OCI-LY7 (cell line): ENCODE measurements at regions not wholly inside any gene's neighbourhood (a gene's known extent, or its start where the extent isn't known, plus 50 kb on each side); places are given as distances from the start of the nearest gene placed in this dataset.
A peak's percentile ranks its signal among the peaks of the same experiment; 100 is the strongest.

Experiments
- BruUV-seq: library from RNA; stranded (reverse); fragments of 400-500 nt; replicated peaks from 2 replicates; lab custom pipeline; 2021; lab: Mats Ljungman, UMichigan
- CTCF ChIA-PET: fragments of 300-600 bp; sonication (Branson Sonifier 250); formaldehyde crosslinking; loops from one replicate; lab custom pipeline; 2022; ENCODE audit warnings: antibody characterized with exemption; ENCODE audit not compliant: unreplicated experiment; lab: Charles Lee
- POLR2A ChIA-PET: fragments of 300-600 bp; sonication (Branson Sonifier 250); formaldehyde crosslinking; loops from one replicate; lab custom pipeline; 2022; ENCODE audit warnings: antibody characterized with exemption; lab: Charles Lee
- DNase-seq: peaks from one replicate; pipeline ENCODE4 v3.0.0-alpha.2; 2015; ENCODE audit warnings: low spot score
- H2AFZ ChIP-seq: fragments of 200-600 bp; sonication (generic), shearing (Covaris generic); 2 replicates; pipeline ENCODE4 v1.6.1; 2014; ENCODE audit warnings: mild to moderate bottlenecking, antibody characterized with exemption, low read length, moderate library complexity
- H3K27ac ChIP-seq: fragments of 200-600 bp; sonication (generic); 2 replicates; pipeline ENCODE4 v1.5.1; 2014; ENCODE audit warnings: mixed run types, low read depth, mild to moderate bottlenecking, moderate library complexity, low read length, inconsistent platforms; ENCODE audit not compliant: poor library complexity, severe bottlenecking
- H3K36me3 ChIP-seq: fragments of 200-600 bp; sonication (generic); 2 replicates; pipeline ENCODE4 v1.6.1; 2014; ENCODE audit warnings: mild to moderate bottlenecking, antibody characterized with exemption, low read length, moderate library complexity, mixed read lengths; ENCODE audit not compliant: insufficient read depth
- H3K4me1 ChIP-seq: fragments of 200-600 bp; sonication (generic); 2 replicates; pipeline ENCODE4 v1.5.1; 2014; ENCODE audit warnings: mild to moderate bottlenecking, low read length; ENCODE audit not compliant: insufficient read depth, poor library complexity, severe bottlenecking
- H3K4me2 ChIP-seq: fragments of 200-600 bp; sonication (generic); 2 replicates; pipeline ENCODE4 v1.6.1; 2014; ENCODE audit warnings: mild to moderate bottlenecking, low read length
- H3K4me3 ChIP-seq: fragments of 200-600 bp; sonication (generic); 2 replicates; pipeline ENCODE4 v1.5.1; 2014; ENCODE audit warnings: mild to moderate bottlenecking, low read depth, low read length; ENCODE audit not compliant: poor library complexity, severe bottlenecking
- H3K79me2 ChIP-seq: fragments of 200-600 bp; sonication (generic); 2 replicates; pipeline ENCODE4 v1.6.1; 2016; ENCODE audit warnings: low read depth, mild to moderate bottlenecking, low read length, moderate library complexity, mixed read lengths; ENCODE audit not compliant: insufficient read depth
- H3K9me2 ChIP-seq: fragments of 200-600 bp; sonication (generic); 2 replicates; pipeline ENCODE4 v1.6.1; 2016; ENCODE audit warnings: mild to moderate bottlenecking, low read length, mixed read lengths; ENCODE audit not compliant: insufficient read depth
- H3K9me3 ChIP-seq: fragments of 200-600 bp; sonication (generic); 2 replicates; pipeline ENCODE4 v1.6.1; 2014; ENCODE audit warnings: mild to moderate bottlenecking, mixed run types, low read length, mixed read lengths
- H4K20me1 ChIP-seq: fragments of 200-600 bp; sonication (generic); 2 replicates; pipeline ENCODE4 v1.6.1; 2014; ENCODE audit warnings: mild to moderate bottlenecking, antibody characterized with exemption, low read length, moderate library complexity, mixed read lengths; ENCODE audit not compliant: insufficient read depth
- CTCF ChIP-seq: fragments of 200-600 bp; sonication (generic); conservative IDR thresholded peaks from 2 replicates; pipeline ENCODE4 v1.5.1; 2014; ENCODE audit warnings: mild to moderate bottlenecking, antibody characterized with exemption, low read length, moderate library complexity, mixed read lengths
- EZH2phosphoT487 ChIP-seq: fragments of 200-600 bp; sonication (generic); IDR thresholded peaks from 2 replicates; pipeline ENCODE4 v1.6.1; 2018; ENCODE audit warnings: low read depth, borderline replicate concordance, mild to moderate bottlenecking, mixed run types, antibody characterized with exemption, low read length, moderate library complexity, mixed read lengths
- intact Hi-C: fragments of 100-400 bp; cut with micrococcal nuclease; formaldehyde crosslinking; loops from one replicate; pipeline ENCODE4 v1.10.0; 2022; ENCODE audit not compliant: unreplicated experiment

- BruUV-seq = no TSS peak
- Histone ChIP-seq H3K79me2 (no peaks in the 10 kb centered on the region), H4K20me1 (no peaks in the 10 kb centered on the region), H3K9me3 (no peaks in the 10 kb centered on the region), H3K4me1 (peaks cover 75% of the 10 kb centered on the region), H3K4me3 (no peak overlapping the region), H3K4me2 (peak overlapping the region; percentile 39; the same call in 1 of the 2 replicates), H3K36me3 (no peaks in the 10 kb centered on the region), H3K9me2 (no peaks in the 10 kb centered on the region), H2AFZ (no peak overlapping the region; the same call in 1 of the 2 replicates), H3K27ac (no peak overlapping the region)
- POLR2A ChIA-PET = interaction anchor here (0.7 kb wide), 1 partner anchor 103 kb away, joined by 5 read pairs; no protein-coding TSS in a partner anchor
- CTCF ChIA-PET = no interaction called here
- intact Hi-C loops = loop anchor here (5.0 kb wide), 1 partner anchor 134 kb away; no protein-coding TSS in a partner anchor
- no peak for TF ChIP-seq EZH2phosphoT487
- TF ChIP-seq CTCF = no peak
- peak; percentile 16 for DNase-seq
Measured at GRCh38 chr16:85312642-85313525, 200.6 kb upstream of the CIBAR2 start.

- peaks cover 67% of the 10 kb centered on the region for H3K4me1 ChIP-seq
- H3K4me2 ChIP-seq = peak overlapping the region; percentile 13; the same call in 1 of the 2 replicates
- H3K79me2 ChIP-seq = no peaks in the 10 kb centered on the region
- BruUV-seq = no TSS peak
- no peaks in the 10 kb centered on the region for H3K9me3 ChIP-seq
- H3K9me2 ChIP-seq = no peaks in the 10 kb centered on the region
- ChIA-PET CTCF (interaction anchor here (0.6 to 0.9 kb wide), 2 partner anchors 10 to 13 kb away, joined by 4 to 7 read pairs; no protein-coding TSS in a partner anchor), POLR2A (interaction anchor here (1.3 kb wide), 1 partner anchor 10 kb away, joined by 3 read pairs; no protein-coding TSS in a partner anchor)
- intact Hi-C loops = loop anchor here (5.0 kb wide), 1 partner anchor 134 kb away; no protein-coding TSS in a partner anchor
- H3K4me3 ChIP-seq = no peak overlapping the region
- H2AFZ ChIP-seq = no peak overlapping the region
- TF ChIP-seq CTCF (no peak), EZH2phosphoT487 (no peak)
- no peaks in the 10 kb centered on the region for H4K20me1 ChIP-seq
- no peak overlapping the region for H3K27ac ChIP-seq
- H3K36me3 ChIP-seq = no peaks in the 10 kb centered on the region
- peak; percentile 37 for DNase-seq
Measured at GRCh38 chr16:85313526-85314301, 201.4 kb upstream of the CIBAR2 start.
